HG03045 (cell line): ENCODE measurements at regions not wholly inside any gene's neighbourhood (a gene's known extent, or its start where the extent isn't known, plus 50 kb on each side); places are given as distances from the start of the nearest gene placed in this dataset.

Experiments used
- ATAC-seq: cut with Tn5 transposase; IDR thresholded peaks from one replicate; pipeline ENCODE4 v1.9.1; 2021; ENCODE audit warnings: mild to moderate bottlenecking, moderate library complexity; ENCODE audit not compliant: unreplicated experiment

DNA sequence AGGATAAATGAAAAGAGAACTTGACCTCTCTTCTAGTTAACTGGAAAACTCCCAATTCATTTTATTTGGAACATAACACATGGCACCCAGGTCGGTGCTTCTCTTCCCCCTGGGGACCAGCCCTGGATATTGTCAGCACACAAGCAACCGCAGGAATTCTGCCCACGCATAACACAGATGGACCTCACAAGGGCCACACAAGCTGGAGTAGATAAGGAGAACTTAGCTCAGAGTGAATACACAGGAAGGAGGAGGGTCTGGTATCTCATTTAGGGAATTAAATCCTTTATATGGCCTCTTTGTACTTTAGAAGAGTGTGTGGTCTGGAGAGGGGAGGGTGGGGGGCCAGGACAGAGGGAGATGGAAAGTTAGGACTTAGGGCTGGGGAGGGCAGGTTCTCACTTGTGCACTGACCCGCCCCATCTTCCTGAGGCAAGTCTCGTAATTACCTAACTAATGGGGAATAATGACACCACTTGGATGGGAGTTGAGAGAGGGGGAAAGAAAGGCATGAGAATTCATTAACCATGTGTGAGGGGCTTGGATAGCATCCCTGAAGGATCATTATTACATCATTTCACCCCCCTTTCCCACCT is 341.2 kb upstream of the WWC1 start:
- no peak for ATAC-seq

DNA sequence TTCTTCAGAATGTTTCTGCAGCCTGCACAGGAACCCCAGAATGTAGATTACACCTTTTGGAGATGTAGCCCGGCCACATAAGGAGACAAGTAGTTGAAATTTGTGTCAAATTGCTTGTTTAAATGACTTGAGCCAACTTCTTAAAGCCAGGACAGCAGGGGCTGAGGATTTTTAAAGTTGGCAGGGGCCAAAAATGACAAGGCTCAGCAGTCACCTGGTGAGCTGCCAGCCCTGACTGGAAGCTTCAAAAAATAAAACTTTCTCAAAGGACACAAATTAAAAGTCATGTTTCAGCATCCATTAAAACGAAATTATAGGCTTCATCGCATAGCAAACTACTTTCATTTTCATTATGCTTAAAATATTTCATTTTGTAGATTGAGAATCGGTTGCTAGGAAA is 340.3 kb upstream of the WWC1 start:
- ATAC-seq: no peak

DNA sequence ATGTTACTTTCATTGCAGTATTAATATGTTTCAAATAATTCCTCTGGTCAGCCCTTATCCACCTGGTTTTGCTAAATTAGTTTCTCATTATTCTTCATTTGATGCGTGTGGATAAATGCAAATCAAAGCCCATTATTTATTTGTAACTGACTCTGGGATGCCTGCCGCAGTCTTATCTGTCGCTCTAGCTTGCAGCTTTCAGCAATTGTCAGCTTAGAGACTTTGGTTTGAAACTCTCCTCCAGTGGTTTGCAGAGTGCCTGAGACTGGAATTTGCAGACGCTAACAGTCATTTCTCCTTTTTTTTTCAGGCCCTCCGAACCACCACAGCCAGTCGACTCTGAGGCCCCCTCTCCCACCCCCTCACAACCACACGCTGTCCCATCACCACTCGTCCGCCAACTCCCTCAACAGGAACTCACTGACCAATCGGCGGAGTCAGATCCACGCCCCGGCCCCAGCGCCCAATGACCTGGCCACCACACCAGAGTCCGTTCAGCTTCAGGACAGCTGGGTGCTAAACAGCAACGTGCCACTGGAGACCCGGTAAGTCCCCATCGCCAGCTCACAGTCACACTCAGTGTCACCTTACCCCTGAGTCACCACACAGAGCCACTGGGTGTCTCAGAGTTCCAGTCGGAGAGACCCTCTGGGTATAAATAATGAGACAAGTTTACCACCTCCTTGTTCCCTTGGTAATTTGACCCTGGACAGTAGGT is 339.0 kb upstream of the WWC1 start:
- no peak for ATAC-seq

DNA sequence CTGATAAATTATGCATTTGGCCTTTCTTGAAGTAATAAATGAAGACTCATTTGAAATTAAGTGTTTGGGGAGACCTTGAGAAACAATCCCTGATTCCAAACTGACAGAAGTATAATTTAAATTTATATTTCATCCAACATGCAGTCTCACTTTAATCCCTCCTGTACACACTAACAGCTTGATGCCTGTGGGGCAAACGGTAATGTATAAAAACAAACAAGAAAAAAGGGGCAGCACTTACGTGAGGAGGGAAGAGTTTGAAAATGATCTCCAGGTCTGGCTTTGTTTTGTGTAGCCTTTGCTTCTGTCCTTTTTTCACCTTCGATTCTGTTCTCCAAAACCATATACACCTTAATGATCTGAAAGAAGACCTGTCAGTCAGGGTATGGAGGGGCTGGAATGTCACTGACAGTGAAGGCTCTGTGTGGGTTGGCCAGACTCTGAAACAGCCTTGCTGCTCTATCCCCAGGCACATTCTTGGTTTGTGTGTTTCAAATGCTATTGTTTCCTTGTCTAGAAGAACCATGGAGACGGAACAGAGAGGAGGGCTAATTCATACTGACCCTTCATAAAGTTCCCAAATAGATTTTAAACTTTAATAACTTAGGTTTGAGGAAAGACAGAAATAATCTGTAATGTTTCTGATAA is 338.2 kb upstream of the WWC1 start:
- ATAC-seq: no peak

DNA sequence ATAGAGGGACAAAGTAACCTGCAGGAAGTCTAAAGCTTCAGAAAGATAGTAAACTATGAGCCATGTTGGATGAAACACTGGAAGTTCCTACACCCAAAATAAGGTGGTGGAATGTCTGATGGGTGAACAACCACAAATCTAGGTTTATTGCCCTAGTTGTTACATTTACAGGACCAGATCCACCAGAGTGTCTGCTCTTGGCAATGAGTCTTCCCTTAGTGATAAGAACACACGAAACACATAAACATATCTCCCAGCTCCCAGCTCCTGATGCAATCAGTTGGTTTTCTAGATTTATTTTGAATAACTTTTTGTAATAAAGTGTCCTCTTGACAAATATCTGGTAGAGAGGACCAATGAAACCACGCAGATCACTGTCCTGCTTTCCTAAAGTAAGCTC is 329.7 kb upstream of the WWC1 start:
- no peak for ATAC-seq

DNA sequence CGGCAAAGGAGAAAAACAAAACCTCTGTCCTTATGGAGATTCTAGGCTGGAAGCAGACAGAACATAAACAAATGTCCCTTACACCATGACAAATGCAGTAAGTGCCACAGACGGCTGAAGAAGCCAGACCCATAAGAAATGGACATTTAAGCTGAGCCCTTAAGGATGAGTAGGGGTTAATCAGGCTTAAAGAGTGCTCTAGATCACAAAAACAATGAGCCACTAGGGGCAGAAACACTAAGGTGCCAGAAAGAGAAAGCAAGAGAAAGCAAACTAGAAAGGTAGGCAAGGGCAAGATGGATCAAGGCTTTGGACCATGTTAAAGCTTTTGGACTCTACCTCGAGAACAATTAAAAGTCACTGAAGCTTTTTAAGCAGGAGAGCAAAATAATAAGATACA is 326.9 kb upstream of the WWC1 start:
- ATAC-seq: no peak

DNA sequence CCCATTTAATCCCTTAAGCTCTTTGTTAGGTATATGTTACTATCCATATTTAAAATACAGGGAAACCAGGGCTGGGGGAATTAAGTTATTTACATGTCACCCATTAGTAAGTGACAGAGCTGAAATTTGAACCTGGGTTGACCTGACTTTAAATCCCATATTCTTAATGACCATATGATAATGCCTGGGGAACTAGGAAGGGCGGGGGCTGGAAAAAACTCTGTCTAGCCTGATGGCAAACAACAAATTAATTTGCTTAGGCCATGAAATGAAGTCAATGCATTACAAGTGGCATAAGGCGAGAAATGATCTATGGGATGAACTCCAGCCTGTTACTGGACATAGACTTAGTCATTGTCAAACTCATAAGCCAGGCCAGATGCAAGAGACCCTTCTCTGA is 325.7 kb upstream of the WWC1 start:
- no peak for ATAC-seq

DNA sequence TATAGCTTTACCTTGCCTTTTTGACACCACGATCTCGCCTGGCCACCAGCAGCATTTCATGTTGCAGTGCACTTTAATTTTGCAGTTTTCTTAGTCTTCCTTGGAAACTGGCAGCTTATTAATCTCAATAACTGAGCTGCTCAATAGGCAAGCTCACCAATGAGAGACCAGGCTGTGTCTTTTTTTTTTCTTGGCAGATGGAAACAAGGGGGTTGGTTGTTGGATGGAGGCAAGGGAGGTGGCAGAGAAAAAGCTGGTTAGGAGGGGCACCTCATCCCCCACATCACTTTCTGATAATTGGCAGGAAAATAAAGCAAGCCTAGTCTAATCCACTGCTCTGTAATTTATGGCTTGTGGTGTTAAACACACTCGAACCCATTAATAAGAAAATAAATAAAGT is 324.5 kb upstream of the WWC1 start:
- no peak for ATAC-seq

DNA sequence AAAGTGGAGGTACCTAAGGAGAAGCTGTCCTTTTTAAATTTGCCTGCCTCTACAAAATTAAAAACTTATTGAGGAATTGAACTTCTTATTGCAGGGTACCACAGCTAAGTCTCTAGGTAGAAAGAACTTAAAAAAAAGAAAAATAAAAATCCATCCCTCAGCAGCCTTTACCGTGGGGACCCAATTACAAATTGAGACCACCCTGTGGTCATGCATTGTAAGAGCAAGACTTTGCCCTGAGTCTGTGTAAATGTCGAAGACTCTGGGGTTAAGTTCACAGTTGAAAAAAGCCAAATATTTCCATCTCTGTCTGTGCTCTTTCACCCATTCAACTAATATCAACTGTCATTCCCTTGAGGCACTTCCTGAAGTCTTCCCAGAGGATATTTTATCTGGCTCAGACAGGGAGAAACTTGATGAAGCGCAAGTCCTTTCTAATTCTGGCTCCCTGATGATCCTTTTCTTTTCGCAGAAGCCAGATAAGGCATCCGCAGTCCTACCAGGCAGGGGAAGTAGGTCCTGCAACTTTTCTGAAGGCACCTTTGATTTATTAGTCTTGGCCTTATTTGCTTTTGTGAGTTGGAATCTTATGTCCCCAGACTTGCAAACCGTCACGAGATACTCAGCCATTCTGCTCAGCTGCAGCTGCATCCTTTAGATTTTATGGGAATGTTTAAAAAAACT is 323.8 kb upstream of the WWC1 start:
- no peak for ATAC-seq

DNA sequence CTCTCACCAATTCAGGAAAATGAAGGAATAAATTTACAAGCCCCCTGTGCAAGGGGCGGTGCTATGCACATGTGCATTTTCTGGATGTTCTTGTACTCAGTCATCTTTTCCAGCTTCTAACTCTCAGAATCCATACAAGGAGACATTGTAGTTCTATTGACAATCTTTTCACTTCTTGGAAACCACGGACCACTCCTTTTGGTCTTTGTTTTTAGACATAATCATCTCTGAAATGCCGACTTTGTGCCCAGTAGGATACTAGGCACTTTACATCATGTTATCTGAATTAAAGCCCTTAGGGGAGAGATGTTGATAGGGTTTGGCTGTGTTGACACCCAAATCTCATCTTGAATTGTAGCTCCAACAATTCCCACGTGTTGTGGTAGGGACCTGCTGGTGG is 322.6 kb upstream of the WWC1 start:
- ATAC-seq: no peak

DNA sequence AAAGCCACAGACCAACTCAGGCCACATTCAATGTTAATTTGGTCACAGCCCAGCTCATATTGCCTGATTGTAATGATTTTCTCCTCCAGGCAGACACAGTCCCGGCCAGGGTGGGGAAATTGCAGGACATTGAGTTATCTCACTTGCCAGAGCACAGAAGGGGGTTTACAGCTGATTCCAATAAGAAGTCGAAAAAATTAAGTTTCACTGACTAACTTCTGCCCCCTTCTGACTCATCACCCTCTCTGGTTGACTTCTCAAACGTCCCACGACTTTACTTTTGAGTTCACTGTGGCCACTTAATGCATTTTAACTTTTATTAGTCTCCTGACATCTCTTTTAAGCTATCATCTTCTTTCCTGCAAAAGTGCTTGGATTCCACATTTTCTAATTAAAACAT is 321.4 kb upstream of the WWC1 start:
- ATAC-seq: peak; percentile 71

DNA sequence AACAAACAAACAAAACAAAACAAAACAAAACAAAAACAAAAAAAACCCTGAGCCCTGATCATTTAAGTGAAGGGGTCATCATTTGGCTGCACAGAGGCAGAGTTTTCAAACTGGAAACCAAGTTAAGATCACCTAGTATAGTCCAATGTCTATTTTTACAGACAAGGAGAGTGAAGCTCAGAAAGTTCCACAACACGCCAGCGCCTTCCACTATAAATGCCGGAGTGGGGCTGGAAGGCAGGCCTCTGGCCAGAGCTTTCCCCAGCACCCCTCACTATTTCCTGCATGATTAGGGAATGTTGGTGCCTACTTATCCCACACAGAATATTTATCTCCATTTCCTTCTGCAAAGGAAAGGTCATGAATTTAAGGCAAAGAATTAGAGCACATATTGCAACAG is 319.7 kb upstream of the WWC1 start:
- ATAC-seq: no peak

DNA sequence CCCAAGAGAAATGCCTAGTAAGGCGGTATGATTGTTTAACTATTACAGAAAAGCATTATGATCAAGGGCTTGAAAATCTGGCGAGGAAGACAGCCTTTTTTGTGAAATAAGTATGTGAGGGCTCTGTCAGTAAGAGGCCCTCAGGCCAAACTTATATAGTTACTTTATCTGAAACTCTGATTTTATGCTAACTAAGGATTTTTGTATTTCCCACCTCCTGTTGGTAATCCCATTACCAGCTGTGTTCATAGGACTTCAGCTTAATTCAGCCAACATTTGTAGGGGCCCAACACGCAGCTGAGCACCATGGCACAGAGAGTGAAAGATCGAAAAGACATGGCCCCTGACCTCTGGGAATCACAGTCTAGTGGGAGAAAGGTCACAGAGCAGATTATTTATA is 318.3 kb upstream of the WWC1 start:
- ATAC-seq: no peak

DNA sequence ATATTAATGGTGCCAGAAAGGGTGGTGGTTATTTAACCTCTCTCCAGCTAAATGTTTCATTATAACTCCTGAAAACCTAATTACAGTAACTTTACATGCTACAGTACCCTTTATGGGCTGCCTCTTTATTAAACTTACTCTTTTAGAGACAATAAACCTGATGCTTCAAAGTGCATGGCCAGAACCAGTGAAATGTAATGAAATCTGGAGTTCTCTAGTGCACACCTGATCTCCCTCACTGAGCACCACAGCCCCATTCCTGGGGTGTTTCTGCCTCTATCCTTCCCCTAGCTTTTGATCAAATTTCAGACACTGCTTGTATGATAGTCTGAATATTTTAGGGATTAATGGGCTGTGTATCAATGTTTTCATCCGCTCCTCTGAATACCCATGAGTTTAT is 306.5 kb upstream of the WWC1 start:
- no peak for ATAC-seq

DNA sequence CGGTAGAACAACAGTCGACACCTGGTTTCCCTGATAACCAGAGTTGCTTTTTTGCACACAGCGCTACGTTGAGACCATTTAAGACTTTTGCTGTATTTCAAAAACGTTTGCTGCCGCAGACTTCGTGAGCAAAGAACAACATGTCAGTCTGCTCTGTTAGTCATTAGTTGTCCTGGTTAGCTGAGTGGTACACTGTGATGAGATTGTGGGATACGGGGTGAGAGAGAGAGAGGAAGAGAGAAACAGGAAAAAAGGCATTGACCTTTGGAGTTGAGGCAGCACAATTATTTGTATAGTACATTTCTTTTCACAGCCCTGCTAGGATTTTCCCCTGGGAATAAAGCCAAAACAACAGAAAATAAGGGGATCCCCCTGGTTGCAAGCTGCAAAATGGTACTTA is 306.1 kb upstream of the WWC1 start:
- no peak for ATAC-seq

DNA sequence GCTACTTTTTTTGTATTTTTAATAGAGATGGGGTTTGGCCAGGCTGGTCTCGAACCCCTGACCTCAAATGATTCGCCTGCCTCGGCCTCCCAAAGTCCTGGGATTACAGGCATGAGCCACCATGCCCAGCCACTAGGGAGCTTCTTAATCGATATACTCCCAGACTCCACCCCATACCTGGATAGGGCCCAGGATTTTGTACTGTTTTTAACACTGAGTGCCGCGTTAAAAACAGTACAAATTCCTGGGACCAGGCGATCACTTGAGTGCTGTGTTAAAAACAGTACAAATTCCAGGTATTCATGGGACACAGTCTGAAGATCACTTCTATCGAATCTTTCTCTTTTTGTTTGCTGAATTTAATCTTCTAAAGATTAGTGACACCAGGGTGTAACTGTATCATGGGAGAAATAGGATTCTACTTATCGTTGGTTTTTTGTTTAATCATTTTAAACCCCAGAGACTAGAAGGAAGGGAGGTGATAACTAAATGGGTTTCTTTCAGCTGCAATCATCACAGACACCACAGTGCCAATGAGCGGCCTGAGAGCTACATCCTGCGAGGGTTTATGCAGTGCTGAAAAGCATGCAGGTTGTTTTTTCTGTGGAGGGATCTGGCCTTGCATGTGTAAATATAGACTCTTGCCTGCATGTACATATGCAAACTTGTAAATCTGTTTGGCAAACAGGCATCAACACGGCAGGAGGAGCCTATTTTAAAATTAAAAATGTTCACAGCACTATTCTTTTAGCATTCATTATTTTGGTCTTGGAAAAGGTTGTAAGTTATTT is 303.8 kb upstream of the WWC1 start:
- no peak for ATAC-seq

DNA sequence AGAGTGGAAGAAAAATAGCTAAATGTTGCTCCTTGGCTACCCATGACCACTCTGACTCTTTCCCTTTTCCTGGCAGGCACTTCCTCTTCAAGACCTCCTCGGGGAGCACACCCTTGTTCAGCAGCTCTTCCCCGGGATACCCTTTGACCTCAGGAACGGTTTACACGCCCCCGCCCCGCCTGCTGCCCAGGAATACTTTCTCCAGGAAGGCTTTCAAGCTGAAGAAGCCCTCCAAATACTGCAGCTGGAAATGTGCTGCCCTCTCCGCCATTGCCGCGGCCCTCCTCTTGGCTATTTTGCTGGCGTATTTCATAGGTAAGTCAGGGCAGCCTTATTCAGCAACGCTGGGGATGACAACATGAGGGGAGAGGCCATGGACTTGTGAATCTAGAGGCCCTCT is 298.6 kb upstream of the WWC1 start:
- ATAC-seq: no peak

DNA sequence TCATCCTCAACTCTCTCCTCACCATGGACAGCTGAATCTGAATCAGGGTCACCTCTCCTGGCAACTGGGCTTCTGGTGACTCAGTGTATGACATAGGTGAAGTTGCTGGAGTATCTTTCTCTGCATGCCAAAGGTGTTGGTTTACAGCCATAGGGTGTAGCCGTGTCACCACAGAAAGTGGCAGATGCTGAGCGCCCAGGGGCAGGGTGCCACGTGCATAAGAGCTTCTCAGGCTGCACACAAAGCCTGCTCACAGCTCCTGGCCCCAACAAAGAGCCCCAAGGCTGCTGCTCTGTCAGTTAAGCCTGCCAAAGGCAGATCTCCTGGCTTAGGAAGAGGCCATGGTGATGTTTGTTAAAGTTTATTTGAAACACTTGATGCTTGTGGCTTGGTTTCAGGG is 297.7 kb upstream of the WWC1 start:
- no peak for ATAC-seq

DNA sequence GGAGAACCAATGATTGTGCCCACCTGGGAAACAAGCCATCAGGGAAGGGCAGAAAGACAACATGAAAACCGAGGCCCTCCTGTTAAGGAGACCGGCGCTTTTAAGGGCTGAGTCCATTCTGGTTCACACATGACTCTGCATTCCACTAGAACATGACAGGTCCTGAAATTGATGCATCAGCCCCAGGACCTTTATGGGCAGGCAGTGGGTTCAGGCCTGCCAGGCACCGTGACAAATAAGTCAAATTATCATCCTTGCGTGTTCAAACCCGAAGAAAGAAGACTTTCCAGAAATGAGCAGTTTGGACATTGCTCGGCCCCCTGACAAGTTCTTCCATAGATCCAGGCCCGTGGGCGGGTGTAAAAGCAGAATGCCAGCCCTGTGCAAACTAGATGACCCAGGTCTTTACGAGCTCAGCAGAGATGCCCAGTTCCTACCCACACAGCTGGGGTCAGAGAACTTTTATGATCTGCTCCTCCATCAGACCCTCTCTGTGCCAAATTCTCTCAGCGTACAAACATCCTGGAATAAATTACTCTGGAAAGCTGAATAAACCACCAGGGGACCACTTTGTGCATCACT is 295.5 kb upstream of the WWC1 start:
- no peak for ATAC-seq

DNA sequence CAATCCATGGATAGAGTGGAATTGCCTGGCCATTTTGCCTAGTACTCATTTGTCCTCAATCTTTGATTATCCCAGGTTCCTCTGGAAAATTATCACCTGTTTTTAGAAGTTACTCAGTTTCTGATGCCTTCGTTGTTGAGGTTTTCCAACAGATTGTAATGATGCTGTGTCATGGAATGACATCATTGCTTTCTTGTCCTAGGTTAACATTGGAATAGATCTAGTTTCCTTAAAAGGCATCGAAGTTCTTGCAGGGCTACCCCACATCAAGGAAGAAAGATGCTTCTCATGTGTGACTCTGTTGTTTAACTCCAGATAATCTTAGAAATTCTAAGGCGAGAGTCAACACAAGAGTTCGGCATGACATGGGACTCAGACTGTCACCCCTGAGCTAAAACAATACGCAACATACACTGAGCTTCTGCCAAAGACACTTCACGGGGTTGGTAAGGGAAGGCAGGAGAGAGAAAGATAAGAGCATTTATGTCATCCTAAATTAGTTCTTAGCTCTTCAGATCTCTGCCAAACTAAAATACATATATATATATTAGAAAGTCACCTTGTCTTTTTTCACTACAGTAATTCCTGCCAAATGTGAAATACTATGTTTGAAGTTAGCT is 293.2 kb upstream of the WWC1 start:
- ATAC-seq: no peak
